Ectodermal cell (in vitro differentiated cells): ENCODE measurements at regions not wholly inside any gene's neighbourhood (a gene's known extent, or its start where the extent isn't known, plus 50 kb on each side); places are given as distances from the start of the nearest gene placed in this dataset.

Source experiments
- H3K27ac ChIP-seq: 2 replicates; pipeline ENCODE4 v1.7.0; 2013; ENCODE audit warnings: mild to moderate bottlenecking, low read depth, low read length; ENCODE audit not compliant: insufficient read depth, poor library complexity, severe bottlenecking
- H3K27me3 ChIP-seq: 2 replicates; pipeline ENCODE4 v1.7.0; 2013; ENCODE audit warnings: mild to moderate bottlenecking, low read length; ENCODE audit not compliant: insufficient read depth, control insufficient read depth, poor library complexity, severe bottlenecking
- H3K36me3 ChIP-seq: one replicate; pipeline ENCODE4 v1.7.0; 2013; ENCODE audit warnings: low read length; ENCODE audit not compliant: control insufficient read depth, insufficient read depth
- H3K4me1 ChIP-seq: one replicate; pipeline ENCODE4 v1.7.0; 2013; ENCODE audit warnings: low read length; ENCODE audit not compliant: control insufficient read depth, insufficient read depth
- H3K4me3 ChIP-seq: 2 replicates; pipeline ENCODE4 v1.7.0; 2013; ENCODE audit warnings: low read depth, low read length, control low read depth; ENCODE audit not compliant: insufficient read depth
- H3K9me3 ChIP-seq: 2 replicates; pipeline ENCODE4 v1.7.0; 2013; ENCODE audit warnings: mild to moderate bottlenecking, low read length, moderate library complexity; ENCODE audit not compliant: control insufficient read depth
- WGBS, 2 experiments: methylation state at CpG; one replicate each; pipeline ENCODE4 v1.1.7; 2013; ENCODE audit warnings: missing lambda C conversion rate in 2 of 2; 5-methylcytosine and 5-hydroxymethylcytosine counted together

GRCh38 chr3:83683937-83684598 is 1274.7 kb upstream of the CADM2 start:
- Histone ChIP-seq H3K4me3 (no peak overlapping the region), H3K36me3 (no peaks in the 10 kb centered on the region), H3K9me3 (no peaks in the 10 kb centered on the region), H3K4me1 (no peaks in the 10 kb centered on the region), H3K27me3 (no peaks in the 10 kb centered on the region), H3K27ac (no peak overlapping the region)
- WGBS, 2 experiments, result 86 to 100% methylated on average over 1 to 3 of the region's 4 CpGs

DNA sequence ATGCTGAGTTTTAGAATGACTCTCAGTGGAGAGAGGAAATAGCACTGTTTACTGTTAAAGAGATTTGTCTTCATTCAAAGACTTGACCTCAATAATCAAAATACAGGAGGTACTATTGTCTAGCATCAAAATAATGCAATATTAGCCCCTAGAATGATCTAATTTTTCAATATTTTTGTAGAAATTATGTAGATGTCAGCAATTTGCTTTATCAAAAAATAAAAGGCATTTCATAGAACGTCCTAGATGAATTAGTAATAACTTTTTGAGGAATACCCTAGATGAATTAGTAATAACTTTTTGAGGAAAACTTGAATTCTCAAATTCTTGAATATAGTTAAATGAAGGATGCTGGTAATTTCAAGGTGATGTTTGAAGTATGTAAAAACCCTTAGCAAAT is 1252.1 kb upstream of the CADM2 start:
- no peak overlapping the region for H3K4me3 ChIP-seq
- no peaks in the 10 kb centered on the region for H3K9me3 ChIP-seq
- no peaks in the 10 kb centered on the region for H3K36me3 ChIP-seq
- no peak overlapping the region for H3K27ac ChIP-seq
- H3K4me1 ChIP-seq, result no peaks in the 10 kb centered on the region
- no peaks in the 10 kb centered on the region for H3K27me3 ChIP-seq
- 87% methylated on average over 1 of the region's 1 CpG; no CpG with 5 or more reads in 1 of the 2 experiments for WGBS, 2 experiments

DNA sequence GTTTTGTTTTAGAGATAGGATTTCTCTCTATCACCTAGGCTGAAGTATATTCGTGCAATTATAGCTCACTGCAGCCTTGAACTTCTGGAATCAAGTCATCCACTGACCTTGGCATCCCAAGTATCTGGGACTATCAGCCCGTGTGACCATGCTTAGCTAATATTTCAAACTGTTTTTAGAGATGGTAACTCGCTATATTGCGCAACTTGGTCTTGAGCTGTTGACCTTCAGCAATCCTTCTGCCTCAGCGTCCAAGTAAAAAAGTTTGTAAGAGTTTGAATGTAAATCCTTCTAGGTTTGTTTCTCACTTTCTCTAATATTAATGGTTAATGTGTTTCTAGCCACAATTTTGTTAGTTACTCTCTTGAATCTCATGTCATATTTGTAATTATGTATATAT is 1243.5 kb upstream of the CADM2 start:
- 91 to 92% methylated on average over 5 of the region's 5 CpGs for WGBS, 2 experiments
- Histone ChIP-seq H3K27ac (no peak overlapping the region), H3K4me1 (no peaks in the 10 kb centered on the region), H3K36me3 (no peaks in the 10 kb centered on the region), H3K27me3 (no peaks in the 10 kb centered on the region), H3K9me3 (no peaks in the 10 kb centered on the region), H3K4me3 (no peak overlapping the region)

DNA sequence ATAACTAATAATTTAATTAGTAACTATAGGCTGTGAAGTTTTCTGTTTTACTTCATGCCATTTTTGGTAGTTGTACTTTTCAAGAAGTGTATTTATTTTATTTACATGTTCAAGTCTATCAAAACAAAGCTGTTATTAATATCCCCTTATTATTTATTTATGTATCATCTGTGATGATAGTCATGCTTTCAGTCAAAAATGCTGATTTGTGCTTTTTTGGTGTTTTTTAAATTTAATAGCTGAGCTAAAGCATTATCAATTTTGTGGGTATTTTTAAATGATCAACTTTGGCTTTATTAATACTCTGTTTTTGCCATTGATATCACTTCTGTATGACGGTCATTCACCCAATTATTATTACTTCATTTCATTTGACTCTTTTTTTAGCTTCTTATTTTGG is 1229.2 kb upstream of the CADM2 start:
- Histone ChIP-seq H3K4me1 (no peaks in the 10 kb centered on the region), H3K4me3 (no peak overlapping the region), H3K36me3 (no peaks in the 10 kb centered on the region), H3K27me3 (no peaks in the 10 kb centered on the region), H3K9me3 (no peaks in the 10 kb centered on the region), H3K27ac (no peak overlapping the region)
- 83% methylated on average over 1 of the region's 1 CpG; no CpG with 5 or more reads in 1 of the 2 experiments for WGBS, 2 experiments

- WGBS, 2 experiments, result 93 to 97% methylated on average over 4 of the region's 4 CpGs
- no peaks in the 10 kb centered on the region for H3K36me3 ChIP-seq
Observed at GRCh38 chr3:83734656-83735055, 1224.1 kb upstream of the CADM2 start.

DNA sequence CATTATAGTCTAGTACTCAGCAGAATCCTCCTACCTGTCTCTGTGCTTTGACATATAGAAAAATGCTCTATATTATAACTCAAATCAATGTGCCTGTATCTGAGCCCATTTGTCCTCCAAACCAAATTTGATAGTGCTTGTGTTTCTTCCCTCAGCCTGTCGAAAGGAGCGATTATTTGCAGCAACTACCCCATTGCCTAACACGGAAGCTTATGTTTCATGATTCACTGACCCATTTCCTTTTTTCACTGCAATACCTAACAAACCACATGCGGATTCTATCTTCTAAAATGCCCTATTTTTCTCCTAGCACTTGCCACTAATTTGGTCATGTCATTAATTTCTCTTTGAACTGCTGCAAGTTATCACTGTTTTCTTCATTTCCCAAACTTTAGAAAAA is 1220.6 kb upstream of the CADM2 start:
- Histone ChIP-seq H3K27me3 (no peaks in the 10 kb centered on the region), H3K4me3 (no peak overlapping the region), H3K4me1 (no peaks in the 10 kb centered on the region), H3K27ac (no peak overlapping the region), H3K9me3 (no peaks in the 10 kb centered on the region), H3K36me3 (no peaks in the 10 kb centered on the region)
- WGBS, 2 experiments, result 87 to 92% methylated on average over 4 of the region's 4 CpGs

More at GRCh38 chr3:83734656-83735055, 1224.1 kb upstream of the CADM2 start:
- H3K27ac ChIP-seq, result no peak overlapping the region
- H3K27me3 ChIP-seq, result no peaks in the 10 kb centered on the region
- H3K9me3 ChIP-seq, result no peaks in the 10 kb centered on the region
- H3K4me1 ChIP-seq, result no peaks in the 10 kb centered on the region
- H3K4me3 ChIP-seq, result no peak overlapping the region

DNA sequence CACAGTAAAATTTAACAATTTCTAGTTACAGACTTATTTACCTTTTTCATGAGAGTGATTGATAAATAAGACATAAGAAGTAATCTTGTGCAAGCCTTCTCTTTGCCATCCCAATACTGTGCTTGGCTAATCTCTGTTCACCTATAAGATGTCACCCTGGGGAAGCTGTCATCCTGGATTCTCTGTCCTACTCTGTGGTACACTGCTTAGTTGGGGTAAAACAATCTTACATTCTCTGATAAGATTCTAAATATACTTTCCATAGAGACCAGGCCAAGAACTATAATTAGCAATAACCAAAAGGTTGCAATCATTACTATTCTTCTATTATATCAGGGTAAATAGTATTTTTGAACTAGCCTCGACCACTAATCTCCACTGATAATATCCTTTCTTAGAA is 1218.3 kb upstream of the CADM2 start:
- no peaks in the 10 kb centered on the region for H3K36me3 ChIP-seq
- no peaks in the 10 kb centered on the region for H3K9me3 ChIP-seq
- no CpG with 5 or more reads among the region's 1 CpG for WGBS, 2 experiments
- H3K4me3 ChIP-seq, result no peak overlapping the region
- no peaks in the 10 kb centered on the region for H3K4me1 ChIP-seq
- H3K27me3 ChIP-seq, result no peaks in the 10 kb centered on the region
- H3K27ac ChIP-seq, result no peak overlapping the region

DNA sequence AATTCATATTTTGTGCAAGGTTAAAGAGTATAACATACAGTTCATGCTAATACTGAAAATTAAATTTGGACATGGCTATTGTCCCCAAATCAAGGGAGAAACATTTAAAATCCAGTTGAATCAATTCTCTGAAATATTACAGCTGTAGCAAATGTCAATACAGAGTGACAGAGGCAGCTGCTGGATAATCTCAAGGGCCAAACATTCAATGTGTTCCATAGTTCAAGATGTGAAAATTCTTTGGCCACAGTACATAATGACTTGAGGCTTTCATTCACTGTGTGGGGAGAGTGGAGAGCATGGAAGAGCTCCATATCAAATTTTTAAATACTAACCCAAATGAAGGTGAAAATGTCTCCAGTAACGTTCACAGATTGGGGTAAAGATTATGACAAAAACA is 1192.8 kb upstream of the CADM2 start:
- H3K9me3 ChIP-seq, result no peaks in the 10 kb centered on the region
- no peaks in the 10 kb centered on the region for H3K36me3 ChIP-seq
- WGBS, 2 experiments, result 86 to 100% methylated on average over 1 of the region's 1 CpG
- no peak overlapping the region for H3K4me3 ChIP-seq
- H3K4me1 ChIP-seq, result no peaks in the 10 kb centered on the region
- H3K27ac ChIP-seq, result no peak overlapping the region
- no peaks in the 10 kb centered on the region for H3K27me3 ChIP-seq

DNA sequence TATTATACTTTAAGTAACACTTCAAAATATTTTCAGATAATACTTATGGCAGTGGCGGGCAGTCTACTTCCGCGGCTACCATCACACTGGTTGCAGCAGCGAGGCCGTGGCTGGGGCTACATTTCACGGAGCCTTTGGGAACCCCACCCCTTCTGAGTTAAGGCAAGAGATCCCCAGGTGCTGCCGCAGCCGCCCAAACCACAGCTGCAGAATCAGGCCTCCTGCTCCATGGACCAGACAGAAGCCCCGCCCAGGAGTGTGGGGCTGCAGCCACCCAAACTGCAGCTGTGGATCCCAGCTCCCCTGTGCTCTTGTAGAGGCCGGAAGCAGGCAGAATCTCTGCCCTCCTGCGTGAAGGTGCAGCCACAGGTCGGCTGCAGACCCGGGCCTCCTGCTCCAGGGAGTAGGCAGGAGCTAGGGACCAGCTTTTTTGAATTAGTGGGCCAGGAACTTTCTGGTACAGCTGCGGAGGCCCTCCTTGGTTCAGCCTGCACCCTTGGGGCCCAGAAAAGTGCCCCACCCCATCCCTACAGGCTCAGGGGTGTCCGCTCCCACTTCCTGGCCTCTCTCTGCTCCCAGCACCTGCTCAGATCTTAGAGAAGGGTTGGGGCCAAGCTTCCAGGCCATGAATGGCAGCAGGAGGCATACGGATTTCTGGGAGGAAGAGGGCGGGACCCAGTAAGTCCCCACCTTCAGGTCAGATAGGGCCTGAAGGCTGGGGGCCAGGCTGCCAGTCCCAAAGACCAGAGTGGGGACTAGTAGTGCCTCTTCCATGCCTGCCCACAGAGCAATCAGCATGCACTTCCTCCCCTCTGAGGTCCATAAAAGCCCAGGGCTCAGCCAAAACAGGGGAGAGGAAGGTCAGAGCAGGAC is 1188.8 kb upstream of the CADM2 start:
- no peak overlapping the region for H3K4me3 ChIP-seq
- no peaks in the 10 kb centered on the region for H3K27me3 ChIP-seq
- no peak overlapping the region for H3K27ac ChIP-seq
- WGBS, 2 experiments, result 95 to 96% methylated on average over 17 of the region's 17 CpGs
- H3K36me3 ChIP-seq, result no peaks in the 10 kb centered on the region
- no peaks in the 10 kb centered on the region for H3K9me3 ChIP-seq
- H3K4me1 ChIP-seq, result no peaks in the 10 kb centered on the region

DNA sequence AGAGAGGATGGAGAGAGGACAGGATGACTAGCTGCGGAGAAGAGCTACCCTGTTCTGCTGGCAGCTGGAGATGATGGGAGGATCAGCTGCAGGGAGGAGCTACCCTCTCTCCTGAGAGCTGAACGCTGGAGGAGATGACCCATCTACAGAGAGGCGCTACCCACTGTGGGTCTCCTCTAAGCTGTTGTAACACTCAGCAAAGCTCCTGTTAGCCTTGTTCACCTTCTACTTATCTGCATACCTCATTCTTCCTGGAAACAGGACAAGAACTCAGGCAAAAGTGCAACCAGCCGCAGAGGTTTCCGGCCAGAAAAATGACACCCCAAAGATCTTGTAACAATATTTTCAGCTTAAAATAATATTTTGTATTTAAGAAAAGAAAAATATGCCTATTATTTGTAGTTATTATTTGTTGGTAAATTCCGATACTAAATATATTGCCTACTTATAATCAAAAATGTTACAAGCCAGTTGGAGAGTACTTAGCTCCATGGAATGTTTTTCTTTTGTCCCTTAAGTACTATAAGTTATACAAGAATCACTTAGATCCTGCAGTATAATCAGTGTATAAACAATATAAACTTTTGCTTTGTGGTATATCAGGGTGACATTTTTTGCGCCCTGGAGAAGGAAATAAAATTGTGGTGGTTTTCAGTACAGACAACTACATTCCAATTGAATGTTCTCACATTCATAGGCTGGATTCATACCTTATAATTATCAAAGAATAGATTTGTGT is 1188.0 kb upstream of the CADM2 start:
- H3K27me3 ChIP-seq, result no peaks in the 10 kb centered on the region
- 93 to 94% methylated on average over 5 of the region's 7 CpGs for WGBS, 2 experiments
- no peaks in the 10 kb centered on the region for H3K36me3 ChIP-seq
- H3K27ac ChIP-seq, result no peak overlapping the region
- H3K4me1 ChIP-seq, result no peaks in the 10 kb centered on the region
- H3K4me3 ChIP-seq, result no peak overlapping the region
- H3K9me3 ChIP-seq, result no peaks in the 10 kb centered on the region
